ENCODE measurements at regions not wholly inside any gene's neighbourhood (a gene's known extent, or its start where the extent isn't known, plus 50 kb on each side); places are given as distances from the start of the nearest gene placed in this dataset.

- DNase-seq (ENCODE audit: low spot score): no peak
Measured at GRCh38 chr4:140213749-140214148, 59.8 kb upstream of the MAML3 start.

- no peak for DNase-seq (ENCODE audit: low spot score)
Measured at GRCh38 chr4:140213116-140213515, 59.1 kb upstream of the MAML3 start.

GRCh38 chr4:140212646-140213045, 58.7 kb upstream of the MAML3 start:
- DNase-seq (ENCODE audit: low spot score): no peak

DNA sequence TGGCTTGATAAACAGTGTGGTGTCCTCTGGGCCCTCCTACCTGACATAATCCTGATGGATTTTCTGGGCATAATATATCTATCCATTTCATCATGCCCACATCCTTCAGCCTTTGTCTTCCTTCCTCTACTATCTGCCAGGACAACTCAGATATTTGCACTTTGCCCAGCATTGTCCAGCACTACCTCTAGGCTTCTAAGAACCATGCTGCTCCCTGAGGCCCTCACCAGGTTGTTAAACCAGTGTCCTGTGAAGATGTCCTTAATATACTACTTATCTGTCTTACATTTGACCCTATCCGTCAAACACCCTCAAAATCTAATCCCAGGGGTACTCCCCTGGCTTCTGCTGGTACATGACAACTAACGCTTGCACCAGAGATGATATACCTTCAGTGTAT, 58.2 kb upstream of the MAML3 start:
- DNase-seq (ENCODE audit: low spot score): no peak

- no peak for DNase-seq (ENCODE audit: low spot score)
Measured at GRCh38 chr4:140211693-140212092, 57.7 kb upstream of the MAML3 start.

DNA sequence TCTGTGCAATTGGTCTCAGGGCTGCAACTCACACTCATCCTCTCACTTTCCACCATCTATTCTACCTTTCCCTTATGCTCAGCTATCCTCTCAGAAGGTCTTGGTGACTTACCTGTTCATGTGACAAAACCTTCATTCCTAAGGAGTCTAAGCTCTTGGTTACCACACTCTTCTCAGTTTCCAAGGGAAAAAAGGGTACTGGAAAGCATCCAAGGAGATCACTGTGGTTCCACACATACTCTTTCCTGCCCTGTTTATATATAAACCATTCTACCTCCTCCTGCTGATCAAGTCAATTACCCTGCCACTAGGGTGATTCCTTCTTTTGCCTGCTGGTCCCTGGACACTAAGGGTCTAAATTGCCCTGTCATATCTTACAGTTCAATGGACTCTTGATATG, 57.2 kb upstream of the MAML3 start:
- DNase-seq (ENCODE audit: low spot score): no peak

DNA sequence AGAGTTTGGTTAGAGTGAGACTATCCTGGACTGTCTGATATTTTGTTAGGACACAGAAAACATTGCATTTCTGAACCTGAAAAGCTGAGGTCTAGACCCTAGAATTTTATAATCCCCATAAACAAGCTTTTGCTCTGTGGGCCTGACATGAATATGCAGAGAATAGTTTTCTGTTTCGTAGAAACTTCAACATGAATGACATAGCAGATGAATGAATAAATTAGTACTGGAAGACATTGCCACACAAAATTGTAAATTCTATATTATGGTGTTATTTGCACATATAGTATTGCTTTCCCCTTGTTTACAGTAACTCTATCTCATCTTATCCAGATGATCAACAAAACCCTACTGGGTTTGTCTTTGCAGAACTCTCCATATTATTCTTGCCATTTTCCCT, 54.9 kb upstream of the MAML3 start:
- no peak for DNase-seq (ENCODE audit: low spot score)

Measured in AG08396 (cell line).